B cell (primary cell): ENCODE measurements at regions not wholly inside any gene's neighbourhood (a gene's known extent, or its start where the extent isn't known, plus 50 kb on each side); places are given as distances from the start of the nearest gene placed in this dataset.

Experiments used
- EZH2 ChIP-seq: IDR thresholded peaks from 2 replicates; pipeline ENCODE4 v1.6.1; 2012; ENCODE audit warnings: borderline replicate concordance, low read depth, mild to moderate bottlenecking, moderate library complexity, low read length; ENCODE audit not compliant: insufficient read depth, poor library complexity, severe bottlenecking
- TF ChIP-seq, protein P1 (sequence below): fragments of 200-600 bp; IDR thresholded peaks from one replicate; pipeline ENCODE4 v1.8.0; 2022; ENCODE audit warnings: antibody characterized with exemption, mild to moderate bottlenecking

DNA sequence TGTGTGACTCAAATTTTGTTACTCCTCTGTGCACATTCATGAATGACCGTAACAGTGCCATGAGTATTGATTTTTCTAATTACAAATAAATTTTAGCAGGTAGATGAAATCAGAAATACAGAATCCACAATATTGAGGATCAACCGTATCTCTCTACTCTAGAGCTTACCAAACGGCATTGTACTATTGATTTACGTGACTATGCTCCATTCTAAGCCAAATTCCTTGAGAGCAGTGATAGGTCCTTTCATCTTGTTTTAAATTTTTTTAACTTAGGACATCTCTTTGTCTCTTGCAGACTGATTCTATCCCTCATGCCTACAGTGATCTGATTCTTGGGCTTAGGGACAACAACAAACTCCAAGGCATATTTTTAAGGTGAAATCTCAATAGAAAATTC lies 172.3 kb upstream of the C1QTNF7 start:
- TF ChIP-seq, protein P1, sequence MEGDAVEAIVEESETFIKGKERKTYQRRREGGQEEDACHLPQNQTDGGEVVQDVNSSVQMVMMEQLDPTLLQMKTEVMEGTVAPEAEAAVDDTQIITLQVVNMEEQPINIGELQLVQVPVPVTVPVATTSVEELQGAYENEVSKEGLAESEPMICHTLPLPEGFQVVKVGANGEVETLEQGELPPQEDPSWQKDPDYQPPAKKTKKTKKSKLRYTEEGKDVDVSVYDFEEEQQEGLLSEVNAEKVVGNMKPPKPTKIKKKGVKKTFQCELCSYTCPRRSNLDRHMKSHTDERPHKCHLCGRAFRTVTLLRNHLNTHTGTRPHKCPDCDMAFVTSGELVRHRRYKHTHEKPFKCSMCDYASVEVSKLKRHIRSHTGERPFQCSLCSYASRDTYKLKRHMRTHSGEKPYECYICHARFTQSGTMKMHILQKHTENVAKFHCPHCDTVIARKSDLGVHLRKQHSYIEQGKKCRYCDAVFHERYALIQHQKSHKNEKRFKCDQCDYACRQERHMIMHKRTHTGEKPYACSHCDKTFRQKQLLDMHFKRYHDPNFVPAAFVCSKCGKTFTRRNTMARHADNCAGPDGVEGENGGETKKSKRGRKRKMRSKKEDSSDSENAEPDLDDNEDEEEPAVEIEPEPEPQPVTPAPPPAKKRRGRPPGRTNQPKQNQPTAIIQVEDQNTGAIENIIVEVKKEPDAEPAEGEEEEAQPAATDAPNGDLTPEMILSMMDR, result no peak
- no peak for TF ChIP-seq EZH2
